ENCODE measurements at regions not wholly inside any gene's neighbourhood (a gene's known extent, or its start where the extent isn't known, plus 50 kb on each side); places are given as distances from the start of the nearest gene placed in this dataset.
A peak's percentile ranks its signal among the peaks of the same experiment; 100 is the strongest.
"Not testable (repeated sequence)": the region's sequence is repeated elsewhere in the genome, so short reads cannot be mapped to it uniquely, and the experiment has no call there.

- DNase-seq (ENCODE audit: low read depth), result peak; percentile 54
Measured at GRCh38 chr2:212777020-212777491, 238.5 kb upstream of the ERBB4 start.

GRCh38 chr2:212773808-212774339 is 235.3 kb upstream of the ERBB4 start:
- DNase-seq (ENCODE audit: low read depth), result no peak

- no peak for DNase-seq (ENCODE audit: low read depth)
Measured at GRCh38 chr2:212770240-212770639, 231.6 kb upstream of the ERBB4 start.

- DNase-seq (ENCODE audit: low read depth), result no peak
Measured at GRCh38 chr2:212766921-212767320, 228.3 kb upstream of the ERBB4 start.

GRCh38 chr2:212752730-212753351 is 214.2 kb upstream of the ERBB4 start:
- DNase-seq (ENCODE audit: low read depth), result no peak

GRCh38 chr2:212745359-212745758 is 206.8 kb upstream of the ERBB4 start:
- DNase-seq (ENCODE audit: low read depth), result no peak

- DNase-seq (ENCODE audit: low read depth), result no peak
Measured at GRCh38 chr2:212737392-212738172, 199.0 kb upstream of the ERBB4 start.

- DNase-seq (ENCODE audit: low read depth), result no peak
Measured at GRCh38 chr2:212736385-212736726, 197.8 kb upstream of the ERBB4 start.

- DNase-seq (ENCODE audit: low read depth), result no peak
Measured at GRCh38 chr2:212733273-212733672, 194.7 kb upstream of the ERBB4 start.

- no peak for DNase-seq (ENCODE audit: low read depth)
Measured at GRCh38 chr2:212732860-212733259, 194.3 kb upstream of the ERBB4 start.

- DNase-seq (ENCODE audit: low read depth), result no peak
Measured at GRCh38 chr2:212730994-212731393, 192.4 kb upstream of the ERBB4 start.

- no peak for DNase-seq (ENCODE audit: low read depth)
Measured at GRCh38 chr2:212728717-212729116, 190.1 kb upstream of the ERBB4 start.

GRCh38 chr2:212727751-212728150 is 189.1 kb upstream of the ERBB4 start:
- peak; percentile 41 for DNase-seq (ENCODE audit: low read depth)

- DNase-seq (ENCODE audit: low read depth), result no peak
Measured at GRCh38 chr2:212726403-212726802, 187.8 kb upstream of the ERBB4 start.

- no peak for DNase-seq (ENCODE audit: low read depth)
Measured at GRCh38 chr2:212725180-212725579, 186.6 kb upstream of the ERBB4 start.

GRCh38 chr2:212723226-212723625 is 184.6 kb upstream of the ERBB4 start:
- peak; percentile 77 for DNase-seq (ENCODE audit: low read depth)

- no peak for DNase-seq (ENCODE audit: low read depth)
Measured at GRCh38 chr2:212722046-212722445, 183.4 kb upstream of the ERBB4 start.

GRCh38 chr2:212721026-212721451 is 182.4 kb upstream of the ERBB4 start:
- no peak for DNase-seq (ENCODE audit: low read depth)

GRCh38 chr2:212715411-212715810 is 176.8 kb upstream of the ERBB4 start:
- not testable (repeated sequence) for DNase-seq (ENCODE audit: low read depth)

- no peak for DNase-seq (ENCODE audit: low read depth)
Measured at GRCh38 chr2:212713681-212714080, 175.1 kb upstream of the ERBB4 start.

- DNase-seq (ENCODE audit: low read depth), result no peak
Measured at GRCh38 chr2:212712991-212713390, 174.4 kb upstream of the ERBB4 start.

GRCh38 chr2:212712466-212712865 is 173.9 kb upstream of the ERBB4 start:
- no peak for DNase-seq (ENCODE audit: low read depth)

- peak; percentile 87 for DNase-seq (ENCODE audit: low read depth)
Measured at GRCh38 chr2:212711856-212712255, 173.3 kb upstream of the ERBB4 start.
